Activated CD8-positive, alpha-beta T cell treated with anti-CD3 and anti-CD28 coated beads for 36 hours (primary cell): ENCODE measurements at regions not wholly inside any gene's neighbourhood (a gene's known extent, or its start where the extent isn't known, plus 50 kb on each side); places are given as distances from the start of the nearest gene placed in this dataset.

ENCODE experiments used
- ATAC-seq: fragments of 200-7000 bp; cut with Tn5 transposase; one replicate; pipeline ENCODE4 v1.10.0; 2021; ENCODE audit warnings: mild to moderate bottlenecking, moderate library complexity
- CTCF ChIA-PET: fragments of 350-600 bp; sonication (Branson Sonifier 250); formaldehyde crosslinking; loops from one replicate; lab custom pipeline; 2021; ENCODE audit warnings: antibody characterized with exemption; lab: Charles Lee
- POLR2A ChIA-PET: fragments of 350-600 bp; sonication (Branson Sonifier 250); formaldehyde crosslinking; loops from one replicate; lab custom pipeline; 2021; ENCODE audit warnings: antibody characterized with exemption; lab: Charles Lee
- DNase-seq: peaks from one replicate; pipeline ENCODE4 v3.0.0-alpha.2; 2020
- H3K27ac Mint-ChIP-seq: one replicate; pipeline ENCODE4 v1.8.0; 2021; ENCODE audit warnings: mild to moderate bottlenecking, mixed read lengths
- H3K27me3 Mint-ChIP-seq: one replicate; pipeline ENCODE4 v1.8.0; 2021; ENCODE audit warnings: mixed read lengths
- H3K36me3 Mint-ChIP-seq: one replicate; pipeline ENCODE4 v1.8.0; 2021; ENCODE audit warnings: low read depth, mixed read lengths
- H3K4me1 Mint-ChIP-seq: one replicate; pipeline ENCODE4 v1.8.0; 2021; ENCODE audit warnings: low read depth, mixed read lengths
- H3K4me3 Mint-ChIP-seq: one replicate; pipeline ENCODE4 v1.8.0; 2021; ENCODE audit warnings: mild to moderate bottlenecking, moderate library complexity, mixed read lengths
- H3K9me3 Mint-ChIP-seq: one replicate; pipeline ENCODE4 v1.8.0; 2021; ENCODE audit warnings: mixed read lengths
- CTCF ChIP-seq: fragments of 200-600 bp; IDR thresholded peaks from one replicate; pipeline ENCODE4 v1.8.0; 2022; ENCODE audit warnings: antibody characterized with exemption, mild to moderate bottlenecking
- intact Hi-C: fragments of 100-400 bp; cut with micrococcal nuclease; formaldehyde crosslinking; loops from one replicate; pipeline ENCODE4 v1.10.0; 2022

DNA sequence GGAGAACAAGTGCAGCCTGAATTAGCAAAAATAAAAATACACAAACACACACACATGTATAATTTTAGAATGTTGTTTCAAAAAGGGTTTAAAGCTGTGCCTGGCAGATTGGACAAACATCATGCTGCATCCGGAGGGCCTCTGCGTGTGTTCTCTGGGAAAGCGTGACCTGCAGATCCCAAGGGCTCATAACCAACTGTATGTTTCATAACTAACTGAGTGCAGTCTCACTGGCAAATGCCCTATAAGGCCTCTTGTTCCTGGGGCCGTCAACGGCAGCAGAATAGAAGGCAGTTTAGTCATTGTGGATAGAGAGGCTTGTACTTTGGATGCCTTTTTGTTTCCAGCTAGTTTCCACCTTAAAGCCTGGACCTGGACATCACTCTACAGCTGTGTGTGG is 243.8 kb upstream of the KIAA1217 start:
- ATAC-seq (no peak), DNase-seq (no peak)
- no peak for TF ChIP-seq CTCF
- Mint-ChIP-seq H3K27me3 (no peaks in the 10 kb centered on the region), H3K9me3 (no peaks in the 10 kb centered on the region), H3K27ac (no peak overlapping the region), H3K4me3 (no peak overlapping the region), H3K4me1 (no peaks in the 10 kb centered on the region), H3K36me3 (no peaks in the 10 kb centered on the region)
- intact Hi-C loops, result no loop called here
- POLR2A ChIA-PET, result no interaction called here
- CTCF ChIA-PET, result interaction anchor here (0.6 kb wide), 1 partner anchor 167 kb away, joined by 3 read pairs; no protein-coding TSS in a partner anchor

- Mint-ChIP-seq H3K36me3 (no peaks in the 10 kb centered on the region), H3K27ac (no peak overlapping the region), H3K4me1 (no peaks in the 10 kb centered on the region), H3K9me3 (no peaks in the 10 kb centered on the region), H3K4me3 (no peak overlapping the region), H3K27me3 (no peaks in the 10 kb centered on the region)
- ChIA-PET POLR2A (no interaction called here), CTCF (no interaction called here)
- ATAC-seq, result no peak
- no peak for TF ChIP-seq CTCF
- DNase-seq, result no peak
- intact Hi-C loops, result no loop called here
These were observed 243.1 kb upstream of the KIAA1217 start for GRCh38 chr10:23965880-23966279.

GRCh38 chr10:23966504-23967051 is 242.4 kb upstream of the KIAA1217 start:
- ATAC-seq, result no peak
- Mint-ChIP-seq H3K36me3 (no peaks in the 10 kb centered on the region), H3K4me3 (no peak overlapping the region), H3K27ac (no peak overlapping the region), H3K4me1 (no peaks in the 10 kb centered on the region), H3K9me3 (peaks cover 4% of the 10 kb centered on the region), H3K27me3 (no peaks in the 10 kb centered on the region)
- intact Hi-C loops, result no loop called here
- TF ChIP-seq CTCF, result no peak
- no peak for DNase-seq
- POLR2A ChIA-PET, result no interaction called here
- CTCF ChIA-PET, result no interaction called here

GRCh38 chr10:23968301-23968700 is 240.6 kb upstream of the KIAA1217 start:
- POLR2A ChIA-PET, result no interaction called here
- H3K9me3 Mint-ChIP-seq, result peaks cover 4% of the 10 kb centered on the region
- DNase-seq (no peak), ATAC-seq (no peak)
- H3K4me3 Mint-ChIP-seq, result no peak overlapping the region
- intact Hi-C loops, result no loop called here
- H3K4me1 Mint-ChIP-seq, result no peaks in the 10 kb centered on the region
- H3K27ac Mint-ChIP-seq, result no peak overlapping the region
- no peak for TF ChIP-seq CTCF
- CTCF ChIA-PET, result no interaction called here
- H3K27me3 Mint-ChIP-seq, result no peaks in the 10 kb centered on the region
- H3K36me3 Mint-ChIP-seq, result no peaks in the 10 kb centered on the region

GRCh38 chr10:23974746-23975272 is 234.1 kb upstream of the KIAA1217 start:
- Mint-ChIP-seq H3K27ac (no peak overlapping the region), H3K36me3 (no peaks in the 10 kb centered on the region), H3K4me3 (no peak overlapping the region), H3K27me3 (no peaks in the 10 kb centered on the region), H3K4me1 (no peaks in the 10 kb centered on the region), H3K9me3 (peaks cover 4% of the 10 kb centered on the region)
- ATAC-seq (no peak), DNase-seq (no peak)
- POLR2A ChIA-PET, result no interaction called here
- intact Hi-C loops, result no loop called here
- TF ChIP-seq CTCF, result no peak
- CTCF ChIA-PET, result interaction anchor here (0.9 to 1.3 kb wide), 3 partner anchors 18 to 266 kb away, joined by 3 to 4 read pairs (median 3); no protein-coding TSS in a partner anchor
